GM18505 (cell line): ENCODE measurements at regions not wholly inside any gene's neighbourhood (a gene's known extent, or its start where the extent isn't known, plus 50 kb on each side); places are given as distances from the start of the nearest gene placed in this dataset.

Experiments
- ATAC-seq: cut with Tn5 transposase; IDR thresholded peaks from one replicate; pipeline ENCODE4 v1.9.1; 2021; ENCODE audit not compliant: unreplicated experiment
- POLR2A ChIP-seq: IDR thresholded peaks from 4 replicates; pipeline ENCODE4 v1.6.1; 2011; ENCODE audit warnings: borderline replicate concordance; ENCODE audit not compliant: insufficient read depth, insufficient read length; ENCODE audit errors: extremely low read depth

GRCh38 chr10:78259391-78259790 lies 225.7 kb downstream of the RPS24 start:
- no peak for TF ChIP-seq POLR2A
- ATAC-seq = no peak

- ATAC-seq = no peak
- TF ChIP-seq POLR2A = no peak
Measured at GRCh38 chr10:78260141-78260540, 226.5 kb downstream of the RPS24 start.

- no peak for TF ChIP-seq POLR2A
Measured at GRCh38 chr10:78260680-78261079, 227.0 kb downstream of the RPS24 start.

GRCh38 chr10:78261291-78261690 lies 227.6 kb downstream of the RPS24 start:
- TF ChIP-seq POLR2A = no peak
- no peak for ATAC-seq

More at GRCh38 chr10:78260680-78261079, 227.0 kb downstream of the RPS24 start:
- no peak for ATAC-seq

- no peak for TF ChIP-seq POLR2A
- ATAC-seq = no peak
Measured at GRCh38 chr10:78262860-78263259, 229.2 kb downstream of the RPS24 start.

GRCh38 chr10:78263521-78263988 lies 229.9 kb downstream of the RPS24 start:
- no peak for ATAC-seq
- no peak for TF ChIP-seq POLR2A

- no peak for TF ChIP-seq POLR2A
Measured at GRCh38 chr10:78264361-78264760, 230.7 kb downstream of the RPS24 start.

GRCh38 chr10:78266741-78267469 lies 233.2 kb downstream of the RPS24 start:
- TF ChIP-seq POLR2A = no peak
- ATAC-seq = no peak

More at GRCh38 chr10:78264361-78264760, 230.7 kb downstream of the RPS24 start:
- ATAC-seq = no peak

- TF ChIP-seq POLR2A = no peak
- no peak for ATAC-seq
Measured at GRCh38 chr10:78267598-78267997, 233.9 kb downstream of the RPS24 start.

- TF ChIP-seq POLR2A = no peak
- ATAC-seq = no peak
Measured at GRCh38 chr10:78269060-78269459, 235.4 kb downstream of the RPS24 start.

- TF ChIP-seq POLR2A = no peak
- ATAC-seq = no peak
Measured at GRCh38 chr10:78272329-78272728, 238.7 kb downstream of the RPS24 start.

- ATAC-seq = no peak
- no peak for TF ChIP-seq POLR2A
Measured at GRCh38 chr10:78274491-78274890, 240.8 kb downstream of the RPS24 start.

GRCh38 chr10:78276139-78276538 lies 242.5 kb downstream of the RPS24 start:
- no peak for TF ChIP-seq POLR2A
- no peak for ATAC-seq

- TF ChIP-seq POLR2A = no peak
Measured at GRCh38 chr10:78277314-78278057, 243.8 kb downstream of the RPS24 start.

GRCh38 chr10:78278058-78278404 lies 244.4 kb downstream of the RPS24 start:
- no peak for TF ChIP-seq POLR2A
- no peak for ATAC-seq

More at GRCh38 chr10:78277314-78278057, 243.8 kb downstream of the RPS24 start:
- no peak for ATAC-seq

GRCh38 chr10:78279756-78280155 lies 246.1 kb downstream of the RPS24 start:
- no peak for TF ChIP-seq POLR2A
- ATAC-seq = no peak
